ENCODE measurements at regions not wholly inside any gene's neighbourhood (a gene's known extent, or its start where the extent isn't known, plus 50 kb on each side); places are given as distances from the start of the nearest gene placed in this dataset.

GRCh38 chr1:55457874-55458273 is 242.7 kb upstream of the USP24 start:
- TF ChIP-seq EZH2 (IDR thresholded peaks at IDR 0.05; ENCODE audit: borderline replicate concordance, control insufficient read depth, low read depth, low read length), result no peak
- no peak for TF ChIP-seq ZNF592 (IDR thresholded peaks at IDR 0.05)
- no peak for TF ChIP-seq JUND (IDR thresholded peaks at IDR 0.05; ENCODE audit: low read depth, low read length)
- TF ChIP-seq POLR2AphosphoS5 (IDR thresholded peaks at IDR 0.05; ENCODE audit: low read length), result no peak
- TF ChIP-seq, protein P1, sequence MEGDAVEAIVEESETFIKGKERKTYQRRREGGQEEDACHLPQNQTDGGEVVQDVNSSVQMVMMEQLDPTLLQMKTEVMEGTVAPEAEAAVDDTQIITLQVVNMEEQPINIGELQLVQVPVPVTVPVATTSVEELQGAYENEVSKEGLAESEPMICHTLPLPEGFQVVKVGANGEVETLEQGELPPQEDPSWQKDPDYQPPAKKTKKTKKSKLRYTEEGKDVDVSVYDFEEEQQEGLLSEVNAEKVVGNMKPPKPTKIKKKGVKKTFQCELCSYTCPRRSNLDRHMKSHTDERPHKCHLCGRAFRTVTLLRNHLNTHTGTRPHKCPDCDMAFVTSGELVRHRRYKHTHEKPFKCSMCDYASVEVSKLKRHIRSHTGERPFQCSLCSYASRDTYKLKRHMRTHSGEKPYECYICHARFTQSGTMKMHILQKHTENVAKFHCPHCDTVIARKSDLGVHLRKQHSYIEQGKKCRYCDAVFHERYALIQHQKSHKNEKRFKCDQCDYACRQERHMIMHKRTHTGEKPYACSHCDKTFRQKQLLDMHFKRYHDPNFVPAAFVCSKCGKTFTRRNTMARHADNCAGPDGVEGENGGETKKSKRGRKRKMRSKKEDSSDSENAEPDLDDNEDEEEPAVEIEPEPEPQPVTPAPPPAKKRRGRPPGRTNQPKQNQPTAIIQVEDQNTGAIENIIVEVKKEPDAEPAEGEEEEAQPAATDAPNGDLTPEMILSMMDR (IDR thresholded peaks at IDR 0.05 in 2 of 3, conservative IDR thresholded peaks at IDR 0.05 in 1 of 3; ENCODE audit: control insufficient read depth in 2 of 3, extremely low read depth in 1 of 3, insufficient read depth in 1 of 3, low read depth in 3 of 3, low read length in 3 of 3), result no peak
- no peak for TF ChIP-seq MXI1 (IDR thresholded peaks at IDR 0.05; ENCODE audit: low read depth, low read length)
- no peak for TF ChIP-seq RFX5 (IDR thresholded peaks at IDR 0.05; ENCODE audit: low read depth, low read length)
- TF ChIP-seq, protein P2, sequence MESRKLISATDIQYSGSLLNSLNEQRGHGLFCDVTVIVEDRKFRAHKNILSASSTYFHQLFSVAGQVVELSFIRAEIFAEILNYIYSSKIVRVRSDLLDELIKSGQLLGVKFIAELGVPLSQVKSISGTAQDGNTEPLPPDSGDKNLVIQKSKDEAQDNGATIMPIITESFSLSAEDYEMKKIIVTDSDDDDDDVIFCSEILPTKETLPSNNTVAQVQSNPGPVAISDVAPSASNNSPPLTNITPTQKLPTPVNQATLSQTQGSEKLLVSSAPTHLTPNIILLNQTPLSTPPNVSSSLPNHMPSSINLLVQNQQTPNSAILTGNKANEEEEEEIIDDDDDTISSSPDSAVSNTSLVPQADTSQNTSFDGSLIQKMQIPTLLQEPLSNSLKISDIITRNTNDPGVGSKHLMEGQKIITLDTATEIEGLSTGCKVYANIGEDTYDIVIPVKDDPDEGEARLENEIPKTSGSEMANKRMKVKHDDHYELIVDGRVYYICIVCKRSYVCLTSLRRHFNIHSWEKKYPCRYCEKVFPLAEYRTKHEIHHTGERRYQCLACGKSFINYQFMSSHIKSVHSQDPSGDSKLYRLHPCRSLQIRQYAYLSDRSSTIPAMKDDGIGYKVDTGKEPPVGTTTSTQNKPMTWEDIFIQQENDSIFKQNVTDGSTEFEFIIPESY (IDR thresholded peaks at IDR 0.05), result no peak
- no peak for TF ChIP-seq CHD4 (IDR thresholded peaks at IDR 0.05)
- TF ChIP-seq HDAC2 (IDR thresholded peaks at IDR 0.05), result no peak
- no peak for TF ChIP-seq IRF4 (IDR thresholded peaks at IDR 0.05; ENCODE audit: low read depth, low read length)
